GM18861 (cell line): ENCODE measurements at regions not wholly inside any gene's neighbourhood (a gene's known extent, or its start where the extent isn't known, plus 50 kb on each side); places are given as distances from the start of the nearest gene placed in this dataset.

Experiments
- ATAC-seq: cut with Tn5 transposase; IDR thresholded peaks from one replicate; pipeline ENCODE4 v1.9.1; 2021; ENCODE audit not compliant: unreplicated experiment

GRCh38 chr20:6831461-6831860, 64.0 kb downstream of the BMP2 start:
- no peak for ATAC-seq

- ATAC-seq, result no peak
Observed at GRCh38 chr20:6832811-6833210, 65.3 kb downstream of the BMP2 start.

- ATAC-seq, result no peak
Observed at GRCh38 chr20:6835609-6836008, 68.1 kb downstream of the BMP2 start.

- ATAC-seq, result no peak
Observed at GRCh38 chr20:6836821-6837374, 69.4 kb downstream of the BMP2 start.

GRCh38 chr20:6837730-6838129, 70.2 kb downstream of the BMP2 start:
- ATAC-seq, result no peak

- ATAC-seq, result no peak
Observed at GRCh38 chr20:6838181-6838826, 70.8 kb downstream of the BMP2 start.

- no peak for ATAC-seq
Observed at GRCh38 chr20:6841128-6841527, 73.6 kb downstream of the BMP2 start.

GRCh38 chr20:6845141-6845540, 77.7 kb downstream of the BMP2 start:
- no peak for ATAC-seq

- ATAC-seq, result no peak
Observed at GRCh38 chr20:6848041-6848440, 80.6 kb downstream of the BMP2 start.

GRCh38 chr20:6848992-6849391, 81.5 kb downstream of the BMP2 start:
- no peak for ATAC-seq

GRCh38 chr20:6851136-6851535, 83.7 kb downstream of the BMP2 start:
- ATAC-seq, result no peak

- ATAC-seq, result no peak
Observed at GRCh38 chr20:6852478-6852877, 85.0 kb downstream of the BMP2 start.

GRCh38 chr20:6855104-6855503, 87.6 kb downstream of the BMP2 start:
- ATAC-seq, result no peak

- no peak for ATAC-seq
Observed at GRCh38 chr20:6855796-6856195, 88.3 kb downstream of the BMP2 start.

GRCh38 chr20:6857927-6858326, 90.4 kb downstream of the BMP2 start:
- ATAC-seq, result no peak

GRCh38 chr20:6863355-6863754, 95.9 kb downstream of the BMP2 start:
- ATAC-seq, result no peak

- no peak for ATAC-seq
Observed at GRCh38 chr20:6863798-6864201, 96.3 kb downstream of the BMP2 start.

- no peak for ATAC-seq
Observed at GRCh38 chr20:6864740-6865139, 97.3 kb downstream of the BMP2 start.

- ATAC-seq, result no peak
Observed at GRCh38 chr20:6866741-6867140, 99.3 kb downstream of the BMP2 start.

GRCh38 chr20:6868861-6869260, 101.4 kb downstream of the BMP2 start:
- no peak for ATAC-seq

GRCh38 chr20:6870559-6870958, 103.1 kb downstream of the BMP2 start:
- no peak for ATAC-seq

GRCh38 chr20:6877633-6878032, 110.1 kb downstream of the BMP2 start:
- no peak for ATAC-seq
